Type B pancreatic cell (in vitro differentiated cells): ENCODE measurements at regions not wholly inside any gene's neighbourhood (a gene's known extent, or its start where the extent isn't known, plus 50 kb on each side); places are given as distances from the start of the nearest gene placed in this dataset.

ENCODE experiments used
- DNase-seq: peaks from one replicate; pipeline ENCODE4 v3.0.0; 2021; ENCODE audit warnings: mixed read lengths; ENCODE audit not compliant: unreplicated experiment; ENCODE audit errors: extremely low spot score
- H3K27ac Mint-ChIP-seq: 2 replicates; pipeline ENCODE4 v1.8.0; 2021; ENCODE audit warnings: mild to moderate bottlenecking, mixed read lengths
- H3K27me3 Mint-ChIP-seq: 2 replicates; pipeline ENCODE4 v1.8.0; 2021; ENCODE audit warnings: mixed read lengths
- H3K36me3 Mint-ChIP-seq: 2 replicates; pipeline ENCODE4 v1.8.0; 2021; ENCODE audit warnings: mixed read lengths
- H3K4me1 Mint-ChIP-seq: one replicate; pipeline ENCODE4 v1.8.0; 2021; ENCODE audit warnings: mixed read lengths; ENCODE audit not compliant: unreplicated experiment
- H3K4me3 Mint-ChIP-seq: 2 replicates; pipeline ENCODE4 v1.8.0; 2021; ENCODE audit warnings: mild to moderate bottlenecking, mixed read lengths
- H3K9me3 Mint-ChIP-seq: 2 replicates; pipeline ENCODE4 v1.8.0; 2021; ENCODE audit warnings: mixed read lengths
- CTCF ChIP-seq: fragments of 200-600 bp; sonication (generic); conservative IDR thresholded peaks from 2 replicates; pipeline ENCODE4 v1.5.0; 2021; ENCODE audit warnings: antibody characterized with exemption, mild to moderate bottlenecking

- no peak overlapping the region for H3K27ac Mint-ChIP-seq
- H3K27me3 Mint-ChIP-seq: no peaks in the 10 kb centered on the region
- no peak overlapping the region for H3K4me3 Mint-ChIP-seq
- H3K4me1 Mint-ChIP-seq: no peaks in the 10 kb centered on the region
- no peaks in the 10 kb centered on the region for H3K9me3 Mint-ChIP-seq
- no peak for TF ChIP-seq CTCF
- DNase-seq: no peak
- no peaks in the 10 kb centered on the region for H3K36me3 Mint-ChIP-seq
Observed at GRCh38 chr17:70468661-70469060, 299.3 kb downstream of the KCNJ2 start.

- no peak overlapping the region for H3K27ac Mint-ChIP-seq
Observed at GRCh38 chr17:70473049-70473448, 303.7 kb downstream of the KCNJ2 start.

GRCh38 chr17:70476368-70476767 is 307.0 kb downstream of the KCNJ2 start:
- no peaks in the 10 kb centered on the region for H3K27me3 Mint-ChIP-seq
- no peak for TF ChIP-seq CTCF
- H3K4me1 Mint-ChIP-seq: no peaks in the 10 kb centered on the region
- no peaks in the 10 kb centered on the region for H3K9me3 Mint-ChIP-seq
- H3K36me3 Mint-ChIP-seq: no peaks in the 10 kb centered on the region
- H3K4me3 Mint-ChIP-seq: no peak overlapping the region
- no peak for DNase-seq
- no peak overlapping the region for H3K27ac Mint-ChIP-seq

More at GRCh38 chr17:70473049-70473448, 303.7 kb downstream of the KCNJ2 start:
- Mint-ChIP-seq H3K27me3 (no peaks in the 10 kb centered on the region), H3K36me3 (no peaks in the 10 kb centered on the region), H3K9me3 (no peaks in the 10 kb centered on the region), H3K4me1 (no peaks in the 10 kb centered on the region), H3K4me3 (no peak overlapping the region)
- no peak for DNase-seq
- no peak for TF ChIP-seq CTCF

- no peaks in the 10 kb centered on the region for H3K36me3 Mint-ChIP-seq
- H3K4me3 Mint-ChIP-seq: no peak overlapping the region
- peaks cover 6% of the 10 kb centered on the region for H3K9me3 Mint-ChIP-seq
- H3K4me1 Mint-ChIP-seq: no peaks in the 10 kb centered on the region
- no peak overlapping the region for H3K27ac Mint-ChIP-seq
- no peaks in the 10 kb centered on the region for H3K27me3 Mint-ChIP-seq
- no peak for TF ChIP-seq CTCF
- no peak for DNase-seq
Observed at GRCh38 chr17:70478902-70479301, 309.6 kb downstream of the KCNJ2 start.

- no peak overlapping the region for H3K4me3 Mint-ChIP-seq
- no peaks in the 10 kb centered on the region for H3K36me3 Mint-ChIP-seq
- no peak for DNase-seq
- no peak for TF ChIP-seq CTCF
- H3K27ac Mint-ChIP-seq: no peak overlapping the region
- H3K9me3 Mint-ChIP-seq: peaks cover 6% of the 10 kb centered on the region
- no peaks in the 10 kb centered on the region for H3K27me3 Mint-ChIP-seq
- no peaks in the 10 kb centered on the region for H3K4me1 Mint-ChIP-seq
Observed at GRCh38 chr17:70479779-70480178, 310.4 kb downstream of the KCNJ2 start.

GRCh38 chr17:70483624-70484023 is 314.3 kb downstream of the KCNJ2 start:
- no peaks in the 10 kb centered on the region for H3K36me3 Mint-ChIP-seq
- peaks cover 6% of the 10 kb centered on the region for H3K9me3 Mint-ChIP-seq
- H3K27me3 Mint-ChIP-seq: no peaks in the 10 kb centered on the region
- no peak overlapping the region for H3K4me3 Mint-ChIP-seq
- DNase-seq: peak; percentile 60
- H3K4me1 Mint-ChIP-seq: no peaks in the 10 kb centered on the region
- TF ChIP-seq CTCF: no peak
- no peak overlapping the region for H3K27ac Mint-ChIP-seq
